ENCODE measurements at regions not wholly inside any gene's neighbourhood (a gene's known extent, or its start where the extent isn't known, plus 50 kb on each side); places are given as distances from the start of the nearest gene placed in this dataset.

DNA sequence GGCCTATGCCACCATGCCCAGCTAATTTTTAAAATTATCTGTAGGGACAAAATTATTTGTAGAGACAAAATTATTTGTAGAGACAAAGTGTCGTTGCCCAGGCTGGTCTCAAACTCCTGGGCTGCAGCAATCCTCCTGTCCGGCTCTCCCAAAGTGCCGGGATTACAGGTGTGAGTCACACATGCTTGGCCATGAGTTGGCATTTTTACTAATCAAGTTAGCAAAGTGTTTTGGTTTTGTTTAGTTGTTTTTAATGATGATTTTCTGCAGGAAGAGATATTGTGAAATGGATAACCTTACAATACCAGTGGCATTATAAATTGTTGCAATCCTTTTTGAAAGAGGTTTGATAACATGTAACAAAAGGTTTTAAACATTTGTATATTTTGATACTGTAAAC lies 65.3 kb upstream of the MAGI3 start:
- ChIA-PET CTCF (no interaction called here), POLR2A (no interaction called here)
- TF ChIP-seq SUZ12 (IDR thresholded peaks at IDR 0.05) (no peak), CTBP1 (IDR thresholded peaks at IDR 0.05; ENCODE audit: borderline replicate concordance) (no peak), FOXA1 (IDR thresholded peaks at IDR 0.05) (no peak), ELF4 (IDR thresholded peaks at IDR 0.05) (no peak), BHLHE40 (IDR thresholded peaks at IDR 0.05; ENCODE audit: borderline replicate concordance) (no peak), FOXM1 (IDR thresholded peaks at IDR 0.05; ENCODE audit: borderline replicate concordance) (no peak), ZNF384 (IDR thresholded peaks at IDR 0.05) (no peak), ARNT (IDR thresholded peaks at IDR 0.05) (no peak), L3MBTL2 (conservative IDR thresholded peaks at IDR 0.05) (no peak), NFRKB (IDR thresholded peaks at IDR 0.05) (no peak), HDGF (IDR thresholded peaks at IDR 0.05; ENCODE audit: borderline replicate concordance) (no peak), PKNOX1 (IDR thresholded peaks at IDR 0.05) (no peak), TARDBP (IDR thresholded peaks at IDR 0.05) (no peak)
- DNase-seq (ENCODE audit: extremely low spot score), result no peak

DNA sequence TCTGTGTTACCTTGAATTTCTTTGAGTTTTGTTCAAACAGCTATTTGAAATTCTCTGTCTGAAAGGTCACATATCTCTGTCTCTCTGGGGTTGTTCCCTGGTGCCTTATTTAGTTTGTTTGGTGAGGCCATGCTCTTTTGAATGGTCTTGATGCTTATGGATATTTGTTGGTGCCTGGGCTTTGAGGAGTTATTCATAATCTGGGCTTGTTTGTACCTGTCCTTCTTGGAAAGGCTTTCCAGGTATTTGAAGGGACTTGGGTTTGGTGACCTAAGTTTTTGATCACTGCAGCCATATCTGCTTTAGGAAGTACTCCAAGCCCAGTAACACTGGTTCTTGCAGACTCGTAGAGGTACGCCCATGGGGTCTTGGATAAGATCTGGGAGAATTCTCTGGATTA lies 63.3 kb upstream of the MAGI3 start:
- TF ChIP-seq FOXM1 (IDR thresholded peaks at IDR 0.05; ENCODE audit: borderline replicate concordance) (no peak), NFRKB (IDR thresholded peaks at IDR 0.05) (no peak), BHLHE40 (IDR thresholded peaks at IDR 0.05; ENCODE audit: borderline replicate concordance) (no peak), ELF4 (IDR thresholded peaks at IDR 0.05) (no peak), TARDBP (IDR thresholded peaks at IDR 0.05) (no peak), FOXK2 (IDR thresholded peaks at IDR 0.05) (no peak), CTBP1 (IDR thresholded peaks at IDR 0.05; ENCODE audit: borderline replicate concordance) (no peak), SP1 (IDR thresholded peaks at IDR 0.05) (no peak), FOXA1 (IDR thresholded peaks at IDR 0.05) (no peak), SUZ12 (IDR thresholded peaks at IDR 0.05) (no peak), L3MBTL2 (conservative IDR thresholded peaks at IDR 0.05) (no peak), ZNF384 (IDR thresholded peaks at IDR 0.05) (no peak), LEF1 (IDR thresholded peaks at IDR 0.05; ENCODE audit: borderline replicate concordance) (no peak), PKNOX1 (IDR thresholded peaks at IDR 0.05) (no peak), HDGF (IDR thresholded peaks at IDR 0.05; ENCODE audit: borderline replicate concordance) (no peak)
- CTCF ChIA-PET, result no interaction called here
- POLR2A ChIA-PET, result no interaction called here

DNA sequence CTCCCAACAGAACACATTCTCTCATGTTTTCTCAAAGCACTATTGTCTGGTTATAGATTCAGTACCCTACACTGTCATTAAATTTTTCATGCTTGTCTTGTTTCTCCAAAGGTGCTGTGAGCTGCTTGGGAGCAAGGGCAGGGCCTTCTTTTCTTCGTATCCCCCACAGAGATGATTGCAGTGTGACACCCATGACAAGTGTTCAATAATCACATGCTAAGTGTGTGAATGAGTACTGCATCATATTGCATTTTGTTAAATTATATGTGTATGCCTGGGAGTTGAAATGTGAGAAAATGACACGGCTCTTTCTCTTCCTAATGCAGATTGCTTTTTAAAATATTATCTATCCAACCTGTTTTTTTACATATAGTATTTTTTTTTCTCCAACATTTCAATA lies 57.3 kb upstream of the MAGI3 start:
- ChIA-PET POLR2A (no interaction called here), CTCF (no interaction called here)
- DNase-seq (ENCODE audit: extremely low spot score), result no peak
- TF ChIP-seq TARDBP (IDR thresholded peaks at IDR 0.05) (no peak), FOXK2 (IDR thresholded peaks at IDR 0.05) (no peak), SP1 (IDR thresholded peaks at IDR 0.05) (no peak), BHLHE40 (IDR thresholded peaks at IDR 0.05; ENCODE audit: borderline replicate concordance) (no peak), NFRKB (IDR thresholded peaks at IDR 0.05) (no peak)

More for the DNA sequence above, 63.3 kb upstream of the MAGI3 start:
- no peak for DNase-seq (ENCODE audit: extremely low spot score)

DNA sequence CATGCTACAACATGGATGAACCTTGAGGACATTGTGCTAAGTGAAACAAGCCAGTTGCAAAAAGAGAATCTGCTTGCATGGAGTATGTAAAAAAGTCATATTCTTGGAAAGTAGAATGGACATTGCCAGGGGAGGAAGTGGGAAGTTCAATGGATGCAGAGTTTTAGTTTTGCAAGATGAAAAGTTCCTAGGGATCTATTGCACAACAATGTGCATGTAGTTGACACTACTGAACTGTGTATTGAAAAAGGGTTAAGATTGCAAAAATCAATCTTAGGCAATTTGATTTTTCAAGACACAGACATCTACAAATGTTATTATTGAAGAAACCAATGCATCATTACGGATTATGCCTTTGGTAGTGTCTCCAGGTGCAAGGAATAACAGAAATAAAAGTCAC lies 50.3 kb upstream of the MAGI3 start:
- ChIA-PET CTCF (no interaction called here), POLR2A (no interaction called here)
- no peak for DNase-seq (ENCODE audit: extremely low spot score)
- TF ChIP-seq SUZ12 (IDR thresholded peaks at IDR 0.05) (no peak), ZNF384 (IDR thresholded peaks at IDR 0.05) (no peak)

Data from HEK293T (cell line).